ENCODE measurements at regions not wholly inside any gene's neighbourhood (a gene's known extent, or its start where the extent isn't known, plus 50 kb on each side); places are given as distances from the start of the nearest gene placed in this dataset.

DNA sequence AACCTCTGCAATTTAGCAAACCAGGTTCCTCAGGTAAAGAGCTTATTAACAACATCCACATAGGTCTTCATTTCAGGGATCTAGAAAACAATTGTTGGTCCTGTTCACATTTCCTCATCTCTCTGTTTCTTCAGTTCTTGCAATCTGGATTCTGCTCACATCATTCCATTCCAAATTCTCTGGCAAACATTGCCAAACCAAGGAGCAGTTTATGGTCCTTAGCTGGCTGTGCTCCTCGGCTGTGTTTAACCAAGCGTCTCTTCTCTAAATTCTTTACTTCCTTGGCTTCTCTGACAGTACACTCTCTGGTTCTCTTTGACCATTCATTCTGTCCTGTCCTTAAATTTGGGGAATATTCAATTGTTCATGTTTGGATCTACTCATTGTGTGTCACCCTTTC, 65.8 kb upstream of the RANBP3L start:
- H3K27ac ChIP-seq (ENCODE audit: low read depth, low read length): peak overlapping the region; percentile 53
- WGBS (ENCODE audit: insufficient coverage): 0% methylated on average over 1 of the region's 2 CpGs
- no peak overlapping the region for H3K4me3 ChIP-seq (ENCODE audit: low read depth, low read length)
- no peaks in the 10 kb centered on the region for H3K4me1 ChIP-seq (ENCODE audit: control insufficient read depth, insufficient read depth, low read length)
- no peaks in the 10 kb centered on the region for H3K36me3 ChIP-seq (ENCODE audit: control insufficient read depth, insufficient read depth, low read length)
- DNase-seq (ENCODE audit: low read depth in 4 of 6, low spot score in 6 of 6): peak in 3 of 6 donors; percentile 18 to 62 (median 42)
- H3K9me3 ChIP-seq (ENCODE audit: control insufficient read depth, insufficient read depth, low read length): no peaks in the 10 kb centered on the region
- H3K27me3 ChIP-seq (ENCODE audit: control insufficient read depth, insufficient read depth, low read length): no peaks in the 10 kb centered on the region

DNA sequence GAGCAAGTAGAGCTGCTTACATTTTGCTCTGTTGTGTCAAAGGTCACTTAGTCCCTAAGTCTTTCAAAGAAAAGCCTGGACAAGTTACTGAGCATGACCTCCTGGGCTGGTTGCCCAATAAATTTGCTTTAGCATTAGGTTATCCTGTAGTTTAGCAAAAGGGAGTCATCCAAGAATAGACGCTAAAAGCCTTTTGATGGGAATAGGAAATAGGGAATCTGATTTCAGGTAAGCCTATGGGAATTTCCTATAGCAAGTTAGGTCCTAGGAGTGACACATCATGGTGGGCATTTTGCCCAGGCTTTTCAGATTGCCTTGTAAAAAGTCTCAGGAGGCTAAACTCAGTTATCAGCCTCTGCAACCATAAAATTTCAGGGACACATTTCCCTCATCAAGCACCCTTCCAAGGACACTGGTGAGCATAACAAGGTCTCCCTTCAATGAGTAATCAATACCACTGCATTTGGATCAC, 67.6 kb upstream of the RANBP3L start:
- WGBS (ENCODE audit: insufficient coverage): 92% methylated on average over 1 of the region's 1 CpG
- H3K4me3 ChIP-seq (ENCODE audit: low read depth, low read length): no peak overlapping the region
- H3K36me3 ChIP-seq (ENCODE audit: control insufficient read depth, insufficient read depth, low read length): no peaks in the 10 kb centered on the region
- no peak for DNase-seq (ENCODE audit: low read depth in 4 of 6, low spot score in 6 of 6)
- no peaks in the 10 kb centered on the region for H3K9me3 ChIP-seq (ENCODE audit: control insufficient read depth, insufficient read depth, low read length)
- peaks cover under 1% of the 10 kb centered on the region for H3K4me1 ChIP-seq (ENCODE audit: control insufficient read depth, insufficient read depth, low read length)
- H3K27ac ChIP-seq (ENCODE audit: low read depth, low read length): no peak overlapping the region
- H3K27me3 ChIP-seq (ENCODE audit: control insufficient read depth, insufficient read depth, low read length): no peaks in the 10 kb centered on the region

DNA sequence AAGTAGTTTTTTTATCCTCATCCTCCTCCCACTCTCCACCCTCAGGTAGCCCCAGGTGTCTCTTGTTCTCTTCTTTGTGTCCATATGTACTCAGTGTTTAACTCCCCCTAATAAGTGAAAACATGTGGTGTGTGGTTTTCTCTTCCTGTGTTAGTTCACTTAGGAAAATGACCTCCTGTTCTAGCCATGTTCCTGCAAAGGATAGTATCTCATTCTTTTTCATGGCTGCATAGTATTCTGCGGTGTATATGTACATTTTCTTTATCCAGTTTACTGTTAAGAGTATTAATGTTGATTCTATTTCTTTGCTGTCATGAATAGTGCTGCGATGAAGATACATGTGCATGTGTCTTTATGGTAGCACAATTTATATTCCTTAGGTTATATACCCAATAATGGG, 68.4 kb upstream of the RANBP3L start:
- Histone ChIP-seq H3K27ac (ENCODE audit: low read depth, low read length) (no peak overlapping the region), H3K4me3 (ENCODE audit: low read depth, low read length) (no peak overlapping the region)
- WGBS (ENCODE audit: insufficient coverage): no CpG with 5 or more reads among the region's 2 CpGs

DNA sequence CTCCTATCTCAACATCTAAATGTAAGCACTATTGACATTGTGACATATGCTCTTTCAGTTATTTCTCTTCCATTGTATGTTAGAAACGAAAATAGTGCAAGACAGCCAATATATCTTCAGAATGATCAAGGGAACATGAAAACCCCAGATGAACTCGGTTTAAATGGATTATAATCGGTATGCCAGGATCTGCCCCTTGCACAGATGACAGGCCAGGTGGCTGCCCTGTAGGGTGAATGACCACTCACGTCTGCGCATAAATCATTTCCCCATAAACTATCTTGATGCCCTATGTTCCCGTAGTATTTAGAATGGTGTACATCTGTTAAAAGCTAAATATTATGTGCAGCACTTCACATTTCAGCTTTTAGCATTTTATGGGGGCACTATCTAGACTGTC, 69.7 kb upstream of the RANBP3L start:
- Histone ChIP-seq H3K36me3 (ENCODE audit: control insufficient read depth, insufficient read depth, low read length) (no peaks in the 10 kb centered on the region), H3K9me3 (ENCODE audit: control insufficient read depth, insufficient read depth, low read length) (no peaks in the 10 kb centered on the region), H3K27me3 (ENCODE audit: control insufficient read depth, insufficient read depth, low read length) (no peaks in the 10 kb centered on the region), H3K4me1 (ENCODE audit: control insufficient read depth, insufficient read depth, low read length) (peaks cover 6% of the 10 kb centered on the region), H3K4me3 (ENCODE audit: low read depth, low read length) (no peak overlapping the region), H3K27ac (ENCODE audit: low read depth, low read length) (no peak overlapping the region)
- no CpG with 5 or more reads among the region's 6 CpGs for WGBS (ENCODE audit: insufficient coverage)
- DNase-seq (ENCODE audit: low read depth in 4 of 6, low spot score in 6 of 6): no peak

More for the DNA sequence above, 68.4 kb upstream of the RANBP3L start:
- H3K9me3 ChIP-seq (ENCODE audit: control insufficient read depth, insufficient read depth, low read length): no peaks in the 10 kb centered on the region
- no peaks in the 10 kb centered on the region for H3K36me3 ChIP-seq (ENCODE audit: control insufficient read depth, insufficient read depth, low read length)
- peaks cover 6% of the 10 kb centered on the region for H3K4me1 ChIP-seq (ENCODE audit: control insufficient read depth, insufficient read depth, low read length)
- H3K27me3 ChIP-seq (ENCODE audit: control insufficient read depth, insufficient read depth, low read length): no peaks in the 10 kb centered on the region
- DNase-seq (ENCODE audit: low read depth in 4 of 6, low spot score in 6 of 6): no peak

DNA sequence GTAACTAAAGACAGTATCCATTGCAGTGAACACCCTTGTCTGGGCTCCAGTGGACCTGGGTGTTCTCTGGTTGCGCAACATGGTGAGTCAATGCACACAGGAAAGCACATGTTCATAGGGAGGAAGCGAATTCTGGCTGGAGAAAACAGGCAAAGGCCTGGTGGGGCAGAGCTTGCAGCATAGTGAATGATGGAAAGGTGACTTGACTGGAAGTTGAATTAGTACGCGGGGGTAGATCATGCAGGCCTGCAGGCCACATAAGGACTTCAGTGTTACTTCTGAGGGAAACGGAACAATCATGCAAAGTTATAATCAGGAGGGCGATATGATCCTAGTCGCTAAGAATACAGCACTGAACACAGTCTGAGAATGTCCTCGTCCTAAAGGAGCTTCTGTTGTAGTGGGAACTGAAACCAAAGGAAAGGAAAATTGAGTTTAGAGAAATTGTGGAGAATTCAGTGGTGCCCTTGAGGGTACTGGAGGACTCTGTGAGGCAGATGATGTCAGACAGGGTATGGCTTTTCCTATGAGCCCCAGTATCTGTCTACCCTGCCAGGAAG, 71.9 kb upstream of the RANBP3L start:
- Histone ChIP-seq H3K36me3 (ENCODE audit: control insufficient read depth, insufficient read depth, low read length) (no peaks in the 10 kb centered on the region), H3K4me1 (ENCODE audit: control insufficient read depth, insufficient read depth, low read length) (peaks cover 6% of the 10 kb centered on the region), H3K9me3 (ENCODE audit: control insufficient read depth, insufficient read depth, low read length) (no peaks in the 10 kb centered on the region), H3K4me3 (ENCODE audit: low read depth, low read length) (no peak overlapping the region), H3K27me3 (ENCODE audit: control insufficient read depth, insufficient read depth, low read length) (no peaks in the 10 kb centered on the region), H3K27ac (ENCODE audit: low read depth, low read length) (peak overlapping the region; percentile 6)
- no peak for DNase-seq (ENCODE audit: low read depth in 4 of 6, low spot score in 6 of 6)
- WGBS (ENCODE audit: insufficient coverage): 76% methylated on average over 8 of the region's 8 CpGs

DNA sequence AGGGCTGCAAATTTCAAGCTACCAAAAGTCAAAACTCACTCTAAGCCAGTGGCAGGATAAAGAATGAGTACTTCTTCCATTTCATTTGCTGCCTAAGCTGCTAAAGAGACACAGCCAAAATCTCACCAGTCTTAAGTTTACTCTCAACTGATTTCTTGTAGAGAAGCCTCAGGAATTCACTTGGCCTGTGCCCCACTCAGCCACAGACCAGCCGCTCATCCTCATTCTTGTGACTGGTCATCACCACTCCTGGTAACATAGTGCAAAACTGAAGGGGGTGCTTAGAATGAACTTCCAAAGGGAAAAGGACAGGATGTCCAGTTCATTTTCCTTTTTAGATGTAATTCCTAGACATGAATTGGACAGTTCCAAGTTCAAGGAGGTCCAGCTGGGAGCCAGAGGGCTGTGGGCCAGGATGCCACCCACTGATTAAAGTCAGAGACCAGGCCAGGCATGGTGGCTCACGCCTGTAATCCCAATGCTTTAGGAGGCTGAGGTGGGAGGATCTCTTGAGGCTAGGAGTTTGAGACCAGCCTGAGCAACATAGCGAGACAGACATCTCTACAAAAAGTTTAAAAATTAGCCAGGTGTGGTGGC, 72.7 kb upstream of the RANBP3L start:
- DNase-seq (ENCODE audit: low read depth in 4 of 6, low spot score in 6 of 6): peak in 3 of 6 donors; percentile 28 to 75 (median 43)
- Histone ChIP-seq H3K9me3 (ENCODE audit: control insufficient read depth, insufficient read depth, low read length) (no peaks in the 10 kb centered on the region), H3K36me3 (ENCODE audit: control insufficient read depth, insufficient read depth, low read length) (no peaks in the 10 kb centered on the region), H3K27ac (ENCODE audit: low read depth, low read length) (no peak overlapping the region), H3K27me3 (ENCODE audit: control insufficient read depth, insufficient read depth, low read length) (no peaks in the 10 kb centered on the region), H3K4me3 (ENCODE audit: low read depth, low read length) (no peak overlapping the region), H3K4me1 (ENCODE audit: control insufficient read depth, insufficient read depth, low read length) (peaks cover 6% of the 10 kb centered on the region)
- WGBS (ENCODE audit: insufficient coverage): 40% methylated on average over 1 of the region's 3 CpGs

DNA sequence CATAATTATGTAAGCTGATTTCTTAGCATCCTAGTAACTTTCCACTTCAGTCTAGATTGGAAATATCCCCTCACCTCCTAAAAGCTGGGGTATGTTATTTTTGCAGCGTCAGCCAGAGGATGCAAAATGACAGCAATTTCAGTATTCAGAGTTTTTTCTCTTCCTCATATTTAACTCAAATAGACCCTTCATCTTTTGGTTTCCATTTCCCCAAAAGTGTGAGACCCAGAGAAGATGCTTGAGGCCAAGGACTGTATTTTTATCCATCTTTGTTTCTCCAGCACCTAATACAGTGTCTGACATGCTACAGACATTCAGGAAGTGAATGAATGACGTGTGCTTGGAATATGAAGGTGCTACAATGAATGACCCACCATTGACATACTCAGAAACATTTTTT, 75.5 kb upstream of the RANBP3L start:
- H3K27me3 ChIP-seq (ENCODE audit: control insufficient read depth, insufficient read depth, low read length): no peaks in the 10 kb centered on the region
- no peak overlapping the region for H3K4me3 ChIP-seq (ENCODE audit: low read depth, low read length)
- no peaks in the 10 kb centered on the region for H3K9me3 ChIP-seq (ENCODE audit: control insufficient read depth, insufficient read depth, low read length)
- DNase-seq (ENCODE audit: low read depth in 4 of 6, low spot score in 6 of 6): no peak
- no peaks in the 10 kb centered on the region for H3K36me3 ChIP-seq (ENCODE audit: control insufficient read depth, insufficient read depth, low read length)
- H3K27ac ChIP-seq (ENCODE audit: low read depth, low read length): no peak overlapping the region
- WGBS (ENCODE audit: insufficient coverage): 60% methylated on average over 1 of the region's 2 CpGs
- peaks cover 6% of the 10 kb centered on the region for H3K4me1 ChIP-seq (ENCODE audit: control insufficient read depth, insufficient read depth, low read length)

DNA sequence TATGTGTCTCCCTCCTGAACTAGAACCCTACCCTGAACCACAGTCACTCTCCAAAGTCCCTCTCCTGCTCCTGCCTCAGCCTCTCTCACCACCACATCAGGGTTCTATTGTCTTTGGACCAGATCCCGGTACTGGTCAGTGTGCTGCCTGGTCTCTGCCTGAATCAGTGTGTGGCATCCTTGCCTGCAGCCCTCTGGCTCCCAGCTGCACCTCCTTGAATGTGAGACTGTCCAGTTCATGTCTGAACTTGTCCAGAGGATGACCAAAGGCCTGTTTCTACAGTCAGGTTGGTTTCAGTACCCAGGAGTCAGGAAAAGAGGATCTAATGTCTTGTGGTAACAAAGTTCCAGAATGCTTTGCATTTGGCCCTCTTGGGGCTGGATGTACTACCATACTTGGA, 76.8 kb upstream of the RANBP3L start:
- H3K4me3 ChIP-seq (ENCODE audit: low read depth, low read length): no peak overlapping the region
- H3K4me1 ChIP-seq (ENCODE audit: control insufficient read depth, insufficient read depth, low read length): peaks cover 6% of the 10 kb centered on the region
- DNase-seq (ENCODE audit: low read depth in 4 of 6, low spot score in 6 of 6): no peak
- WGBS (ENCODE audit: insufficient coverage): 100% methylated on average over 1 of the region's 1 CpG
- H3K27me3 ChIP-seq (ENCODE audit: control insufficient read depth, insufficient read depth, low read length): no peaks in the 10 kb centered on the region
- H3K9me3 ChIP-seq (ENCODE audit: control insufficient read depth, insufficient read depth, low read length): no peaks in the 10 kb centered on the region
- H3K27ac ChIP-seq (ENCODE audit: low read depth, low read length): no peak overlapping the region
- no peaks in the 10 kb centered on the region for H3K36me3 ChIP-seq (ENCODE audit: control insufficient read depth, insufficient read depth, low read length)

DNA sequence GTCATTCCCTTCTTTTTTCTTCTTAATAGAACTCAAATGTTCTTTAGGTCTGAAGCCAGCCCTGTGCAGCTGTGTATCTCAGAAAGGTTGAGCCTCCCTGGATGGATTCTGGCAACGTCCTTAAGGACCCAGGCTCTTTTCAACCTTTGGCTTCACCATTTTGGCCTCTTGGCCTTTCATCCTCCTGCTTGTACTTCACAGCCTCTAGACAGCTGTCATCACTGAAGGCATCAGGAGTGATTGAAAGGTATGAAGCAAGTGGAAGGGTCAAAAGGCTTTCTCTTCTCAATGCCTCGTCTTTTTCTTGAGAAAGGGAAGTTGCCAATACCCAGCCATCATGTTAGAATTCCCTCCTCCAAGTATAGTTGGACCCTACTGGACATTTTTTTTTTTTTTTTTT, 81.2 kb upstream of the RANBP3L start:
- 50% methylated on average over 1 of the region's 2 CpGs for WGBS (ENCODE audit: insufficient coverage)
- H3K4me1 ChIP-seq (ENCODE audit: control insufficient read depth, insufficient read depth, low read length): no peaks in the 10 kb centered on the region
- no peaks in the 10 kb centered on the region for H3K36me3 ChIP-seq (ENCODE audit: control insufficient read depth, insufficient read depth, low read length)
- no peak for DNase-seq (ENCODE audit: low read depth in 4 of 6, low spot score in 6 of 6)
- no peaks in the 10 kb centered on the region for H3K9me3 ChIP-seq (ENCODE audit: control insufficient read depth, insufficient read depth, low read length)
- no peak overlapping the region for H3K4me3 ChIP-seq (ENCODE audit: low read depth, low read length)
- H3K27ac ChIP-seq (ENCODE audit: low read depth, low read length): no peak overlapping the region
- no peaks in the 10 kb centered on the region for H3K27me3 ChIP-seq (ENCODE audit: control insufficient read depth, insufficient read depth, low read length)

DNA sequence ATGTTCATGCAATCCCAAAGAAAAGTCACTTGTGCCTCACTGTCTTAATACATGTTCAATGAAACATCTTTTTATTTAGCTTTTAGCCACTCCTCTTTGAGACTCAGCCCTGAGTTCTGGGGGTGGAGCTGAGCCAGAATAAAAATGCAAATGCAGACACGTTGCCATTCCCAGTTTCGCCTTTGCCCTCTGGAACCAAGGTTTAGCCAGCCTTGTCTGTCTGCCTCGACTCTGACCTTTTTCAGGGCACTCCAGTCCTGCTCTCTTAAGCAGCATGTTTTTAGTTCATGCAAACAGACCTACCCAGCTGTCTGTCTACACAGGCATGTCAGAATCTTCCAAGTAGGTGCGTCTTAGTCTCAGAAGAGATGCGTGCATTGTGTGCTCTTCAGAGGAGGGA, 82.2 kb upstream of the RANBP3L start:
- H3K36me3 ChIP-seq (ENCODE audit: control insufficient read depth, insufficient read depth, low read length): no peaks in the 10 kb centered on the region
- H3K4me1 ChIP-seq (ENCODE audit: control insufficient read depth, insufficient read depth, low read length): no peaks in the 10 kb centered on the region
- 69% methylated on average over 5 of the region's 5 CpGs for whole genome bisulfite sequencing (ENCODE audit: insufficient coverage)
- H3K27me3 ChIP-seq (ENCODE audit: control insufficient read depth, insufficient read depth, low read length): no peaks in the 10 kb centered on the region
- no peaks in the 10 kb centered on the region for H3K9me3 ChIP-seq (ENCODE audit: control insufficient read depth, insufficient read depth, low read length)
- no peak for DNase-seq (ENCODE audit: low read depth in 4 of 6, low spot score in 6 of 6)
- H3K4me3 ChIP-seq (ENCODE audit: low read depth, low read length): no peak overlapping the region
- no peak overlapping the region for H3K27ac ChIP-seq (ENCODE audit: low read depth, low read length)

All from spinal cord (tissue), 9 donors.